PC-9 (cell line): ENCODE measurements at regions not wholly inside any gene's neighbourhood (a gene's known extent, or its start where the extent isn't known, plus 50 kb on each side); places are given as distances from the start of the nearest gene placed in this dataset.

ENCODE experiments used
- BruUV-seq: library from RNA; stranded (reverse); fragments of 400-500 nt; replicated peaks from 2 replicates; lab custom pipeline; 2021; lab: Mats Ljungman, UMichigan
- CTCF ChIA-PET: fragments of 300-600 bp; sonication (Branson Sonifier 250); formaldehyde crosslinking; loops from one replicate; lab custom pipeline; 2022; ENCODE audit warnings: antibody characterized with exemption; lab: Charles Lee
- POLR2A ChIA-PET: fragments of 300-600 bp; sonication (Branson Sonifier 250); formaldehyde crosslinking; loops from one replicate; lab custom pipeline; 2022; ENCODE audit warnings: antibody characterized with exemption; ENCODE audit not compliant: unreplicated experiment; lab: Charles Lee
- DNase-seq, 2 experiments: peaks; one replicate each; pipeline versions ENCODE4 v3.0.0 to v3.0.0-alpha.2; 2015 to 2022; ENCODE audit warnings: mixed read lengths in 1 of 2
- H2AFZ ChIP-seq: fragments of 200-600 bp; sonication (generic); 2 replicates; pipeline ENCODE4 v1.8.1; 2017; ENCODE audit warnings: antibody characterized with exemption
- H3F3A ChIP-seq: fragments of 200-600 bp; sonication (generic); 2 replicates; pipeline ENCODE4 v1.8.1; 2017; ENCODE audit warnings: antibody characterized with exemption, mild to moderate bottlenecking, low read depth; ENCODE audit not compliant: insufficient read depth
- H3K27ac ChIP-seq: fragments of 200-600 bp; sonication (generic); 2 replicates; pipeline ENCODE4 v1.6.1; 2016; ENCODE audit warnings: mixed run types
- H3K27me3 ChIP-seq: fragments of 200-600 bp; sonication (generic); 2 replicates; pipeline ENCODE4 v1.6.1; 2016; ENCODE audit warnings: low read depth, mixed run types; ENCODE audit not compliant: insufficient read depth
- H3K36me3 ChIP-seq: fragments of 200-600 bp; sonication (generic); 2 replicates; pipeline ENCODE4 v1.6.1; 2016; ENCODE audit warnings: low read depth, mixed run types
- H3K4me1 ChIP-seq: fragments of 200-600 bp; sonication (generic); replicated peaks from 2 replicates; pipeline ENCODE4 v1.6.1; 2016; ENCODE audit warnings: mixed run types; ENCODE audit not compliant: insufficient read depth
- H3K4me2 ChIP-seq: fragments of 200-600 bp; sonication (generic); 2 replicates; pipeline ENCODE4 v1.6.1; 2017; ENCODE audit warnings: mixed run types
- H3K4me3 ChIP-seq: fragments of 200-600 bp; sonication (generic); 2 replicates; pipeline ENCODE4 v1.6.1; 2016; ENCODE audit warnings: mixed run types
- H3K79me2 ChIP-seq: fragments of 200-600 bp; sonication (generic); 2 replicates; pipeline ENCODE4 v1.6.1; 2017; ENCODE audit warnings: low read depth, mixed run types
- H3K9me2 ChIP-seq: fragments of 200-600 bp; sonication (generic); 2 replicates; pipeline ENCODE4 v1.8.1; 2017; ENCODE audit warnings: mild to moderate bottlenecking; ENCODE audit not compliant: insufficient read depth
- H3K9me3 ChIP-seq: fragments of 200-600 bp; sonication (generic); 2 replicates; pipeline ENCODE4 v1.8.1; 2016; ENCODE audit warnings: low read depth; ENCODE audit not compliant: insufficient read depth
- H4K20me1 ChIP-seq: fragments of 200-600 bp; sonication (generic); 2 replicates; pipeline ENCODE4 v1.8.1; 2017; ENCODE audit not compliant: insufficient read depth
- CTCF ChIP-seq: fragments of 200-600 bp; sonication (generic); conservative IDR thresholded peaks from 2 replicates; pipeline ENCODE4 v1.6.1; 2017; ENCODE audit warnings: mixed run types, antibody characterized with exemption, mild to moderate bottlenecking, moderate library complexity
- EZH2 ChIP-seq: fragments of 200-600 bp; sonication (generic); IDR thresholded peaks from 2 replicates; pipeline ENCODE4 v1.8.0; 2017; ENCODE audit warnings: antibody characterized with exemption, low read depth
- intact Hi-C: fragments of 100-400 bp; cut with micrococcal nuclease; formaldehyde crosslinking; loops from one replicate; pipeline ENCODE4 v1.10.0; 2022; ENCODE audit not compliant: unreplicated experiment

GRCh38 chr5:7245121-7245651 is 150.8 kb upstream of the ADCY2 start:
- Histone ChIP-seq H4K20me1 (no peaks in the 10 kb centered on the region), H3K9me3 (no peaks in the 10 kb centered on the region), H3K27me3 (peaks cover 33% of the 10 kb centered on the region; the same call in 1 of the 2 replicates), H3K79me2 (no peaks in the 10 kb centered on the region), H3K27ac (no peak overlapping the region), H2AFZ (no peak overlapping the region), H3K4me3 (no peak overlapping the region), H3K9me2 (no peaks in the 10 kb centered on the region), H3K4me2 (no peak overlapping the region), H3F3A (no peaks in the 10 kb centered on the region), H3K4me1 (no peaks in the 10 kb centered on the region), H3K36me3 (no peaks in the 10 kb centered on the region)
- TF ChIP-seq CTCF = no peak
- no TSS peak for BruUV-seq
- intact Hi-C loops = no loop called here
- POLR2A ChIA-PET = no interaction called here
- CTCF ChIA-PET = no interaction called here
- no peak for DNase-seq

- no peaks in the 10 kb centered on the region for H3F3A ChIP-seq
- H3K79me2 ChIP-seq = no peaks in the 10 kb centered on the region
- H3K36me3 ChIP-seq = no peaks in the 10 kb centered on the region
- no peaks in the 10 kb centered on the region for H3K4me1 ChIP-seq
- no peak overlapping the region for H3K4me3 ChIP-seq
- POLR2A ChIA-PET = no interaction called here
- no peak overlapping the region for H3K27ac ChIP-seq
- H3K9me2 ChIP-seq = no peaks in the 10 kb centered on the region
- no peak for DNase-seq
- intact Hi-C loops = no loop called here
- peaks cover 43% of the 10 kb centered on the region for H3K27me3 ChIP-seq
- H4K20me1 ChIP-seq = no peaks in the 10 kb centered on the region
- H3K4me2 ChIP-seq = no peak overlapping the region
- TF ChIP-seq EZH2 (no peak), CTCF (no peak)
- H2AFZ ChIP-seq = no peak overlapping the region
- no peaks in the 10 kb centered on the region for H3K9me3 ChIP-seq
- no TSS peak for BruUV-seq
- CTCF ChIA-PET = no interaction called here
Measured at GRCh38 chr5:7246287-7246686, 149.7 kb upstream of the ADCY2 start.

DNA sequence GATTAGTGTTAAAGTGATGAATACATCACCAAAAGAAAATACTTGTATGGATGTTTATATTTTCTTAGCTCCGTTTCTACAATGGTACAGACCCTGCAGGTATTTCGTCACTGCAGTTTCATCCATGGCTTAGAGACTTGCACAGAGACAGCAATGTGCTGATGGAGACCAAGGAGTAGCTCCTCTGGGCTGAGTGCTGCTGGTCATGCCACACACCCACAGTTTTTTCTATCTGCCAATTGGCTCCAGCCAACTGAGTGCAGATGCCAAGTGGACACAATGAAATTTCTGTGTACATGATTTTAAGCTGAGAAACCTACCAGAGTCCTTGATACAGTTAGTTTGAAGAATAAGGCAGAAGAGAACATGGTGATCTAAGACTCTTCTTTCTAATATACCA is 145.9 kb upstream of the ADCY2 start:
- Histone ChIP-seq H3K4me3 (no peak overlapping the region), H3K4me1 (no peaks in the 10 kb centered on the region), H4K20me1 (no peaks in the 10 kb centered on the region), H2AFZ (no peak overlapping the region), H3K27me3 (peaks cover 22% of the 10 kb centered on the region), H3K79me2 (no peaks in the 10 kb centered on the region), H3F3A (no peaks in the 10 kb centered on the region), H3K9me3 (no peaks in the 10 kb centered on the region), H3K36me3 (no peaks in the 10 kb centered on the region), H3K4me2 (no peak overlapping the region), H3K9me2 (no peaks in the 10 kb centered on the region), H3K27ac (no peak overlapping the region)
- TF ChIP-seq CTCF (no peak), EZH2 (no peak)
- intact Hi-C loops = no loop called here
- no peak for DNase-seq
- POLR2A ChIA-PET = no interaction called here
- BruUV-seq = no TSS peak
- CTCF ChIA-PET = no interaction called here
